ENCODE measurements at regions not wholly inside any gene's neighbourhood (a gene's known extent, or its start where the extent isn't known, plus 50 kb on each side); places are given as distances from the start of the nearest gene placed in this dataset.

GRCh38 chr21:35399002-35399530 is 350.0 kb upstream of the RUNX1 start:
- no peak for TF ChIP-seq CTCF (IDR thresholded peaks at IDR 0.05)
- TF ChIP-seq POLR2A (IDR thresholded peaks at IDR 0.05) = no peak

All from adrenal gland (tissue), 5 donors.